ENCODE measurements at regions not wholly inside any gene's neighbourhood (a gene's known extent, or its start where the extent isn't known, plus 50 kb on each side); places are given as distances from the start of the nearest gene placed in this dataset.

GRCh38 chr18:59834267-59834666, 65.5 kb upstream of the PMAIP1 start:
- TF ChIP-seq GATA3 (IDR thresholded peaks at IDR 0.05; ENCODE audit: low read depth, low read length) (no peak), GATA2 (IDR thresholded peaks at IDR 0.05; ENCODE audit: low read depth, low read length) (no peak)
